ENCODE measurements at regions not wholly inside any gene's neighbourhood (a gene's known extent, or its start where the extent isn't known, plus 50 kb on each side); places are given as distances from the start of the nearest gene placed in this dataset.

DNA sequence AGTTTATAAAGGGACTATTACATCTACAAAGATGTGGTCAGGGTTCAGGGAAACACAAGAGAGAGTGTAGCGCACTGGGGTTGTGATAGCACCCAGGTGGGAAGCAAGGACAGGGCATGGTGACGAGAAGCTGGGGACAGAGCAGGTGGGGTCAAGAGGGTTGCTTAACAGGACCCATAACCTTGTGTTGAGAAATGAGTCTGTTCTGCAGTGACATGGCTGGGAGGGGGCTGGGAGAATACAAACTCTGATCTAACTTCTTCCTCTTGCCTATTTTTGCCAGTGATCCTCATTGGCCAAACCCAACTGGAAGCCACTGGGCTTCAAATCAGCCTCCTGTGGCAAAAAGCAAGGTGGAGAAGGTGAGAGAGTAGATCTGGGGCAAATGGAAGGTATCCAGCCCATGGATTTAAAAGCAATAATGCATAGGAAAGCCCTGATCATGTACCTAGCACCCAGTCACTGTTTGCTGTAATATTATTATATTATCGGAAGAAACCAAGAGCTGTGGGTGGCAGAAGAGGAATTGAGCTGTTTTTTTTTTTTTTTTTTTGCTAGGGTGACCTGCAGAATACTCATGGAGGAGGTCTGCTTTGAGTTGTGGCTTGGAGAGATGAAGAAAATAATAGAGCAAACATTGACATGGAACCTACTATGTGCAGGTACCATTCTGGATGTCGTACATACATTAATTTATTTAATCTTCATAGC is 76.9 kb upstream of the ZFHX3 start:
- no peak overlapping the region for H2AFZ ChIP-seq (ENCODE audit: low read length)

DNA sequence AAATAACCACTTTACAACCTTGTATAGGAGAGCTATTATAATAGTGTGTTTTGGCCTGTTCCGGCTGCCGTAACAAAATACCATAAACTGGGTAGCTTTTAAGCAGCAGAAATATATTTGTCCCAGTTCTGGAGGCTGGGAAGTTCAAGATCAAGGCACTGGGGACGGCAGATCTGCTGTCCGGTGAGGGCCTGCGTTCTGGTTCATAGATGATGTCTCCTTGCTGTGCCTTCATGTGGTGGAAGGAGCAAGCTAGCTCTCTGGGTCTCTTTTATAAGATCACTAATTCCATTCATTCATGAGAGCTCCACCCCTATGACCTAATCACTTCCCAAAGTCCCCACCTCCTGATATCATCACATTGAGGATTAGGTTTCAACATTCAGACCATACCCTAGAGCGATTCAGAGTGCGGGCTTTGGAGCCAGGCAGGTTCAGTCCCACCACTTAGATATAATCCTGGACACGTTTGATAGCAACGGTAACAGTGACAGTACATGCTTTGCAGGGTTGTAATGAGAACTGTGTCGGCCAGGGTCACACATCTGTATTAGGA is 76.2 kb upstream of the ZFHX3 start:
- CTCF ChIA-PET (ENCODE audit: unreplicated experiment): no interaction called here
- Histone ChIP-seq H3K4me3 (ENCODE audit: low read depth, low read length, poor library complexity, severe bottlenecking) (no peak overlapping the region), H3K27ac (ENCODE audit: low read depth, low read length, poor library complexity, severe bottlenecking) (no peak overlapping the region), H3K4me1 (ENCODE audit: insufficient read depth, low read length, poor library complexity, severe bottlenecking) (no peaks in the 10 kb centered on the region), H4K20me1 (ENCODE audit: insufficient read depth, low read length) (no peaks in the 10 kb centered on the region), H3K9me2 (ENCODE audit: insufficient read depth, low read length) (no peaks in the 10 kb centered on the region), H3K9me3 (ENCODE audit: low read length) (no peaks in the 10 kb centered on the region), H3K4me2 (ENCODE audit: low read length) (no peak overlapping the region), H3K36me3 (ENCODE audit: insufficient read depth, low read length) (no peaks in the 10 kb centered on the region), H2AFZ (ENCODE audit: low read length) (no peak overlapping the region), H3K79me2 (ENCODE audit: insufficient read depth, low read depth, low read length) (no peaks in the 10 kb centered on the region)
- DNase-seq (ENCODE audit: low spot score): no peak
- intact Hi-C loops (cut with micrococcal nuclease; ENCODE audit: unreplicated experiment): no loop called here
- TF ChIP-seq, protein P1, sequence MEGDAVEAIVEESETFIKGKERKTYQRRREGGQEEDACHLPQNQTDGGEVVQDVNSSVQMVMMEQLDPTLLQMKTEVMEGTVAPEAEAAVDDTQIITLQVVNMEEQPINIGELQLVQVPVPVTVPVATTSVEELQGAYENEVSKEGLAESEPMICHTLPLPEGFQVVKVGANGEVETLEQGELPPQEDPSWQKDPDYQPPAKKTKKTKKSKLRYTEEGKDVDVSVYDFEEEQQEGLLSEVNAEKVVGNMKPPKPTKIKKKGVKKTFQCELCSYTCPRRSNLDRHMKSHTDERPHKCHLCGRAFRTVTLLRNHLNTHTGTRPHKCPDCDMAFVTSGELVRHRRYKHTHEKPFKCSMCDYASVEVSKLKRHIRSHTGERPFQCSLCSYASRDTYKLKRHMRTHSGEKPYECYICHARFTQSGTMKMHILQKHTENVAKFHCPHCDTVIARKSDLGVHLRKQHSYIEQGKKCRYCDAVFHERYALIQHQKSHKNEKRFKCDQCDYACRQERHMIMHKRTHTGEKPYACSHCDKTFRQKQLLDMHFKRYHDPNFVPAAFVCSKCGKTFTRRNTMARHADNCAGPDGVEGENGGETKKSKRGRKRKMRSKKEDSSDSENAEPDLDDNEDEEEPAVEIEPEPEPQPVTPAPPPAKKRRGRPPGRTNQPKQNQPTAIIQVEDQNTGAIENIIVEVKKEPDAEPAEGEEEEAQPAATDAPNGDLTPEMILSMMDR (conservative IDR thresholded peaks at IDR 0.05; ENCODE audit: low read length): no peak
- TF ChIP-seq EZH2phosphoT487 (IDR thresholded peaks at IDR 0.05; ENCODE audit: borderline replicate concordance, low read depth, low read length): no peak
- BruUV-seq (replicated peaks): no TSS peak
- POLR2A ChIA-PET: no interaction called here

More for the DNA sequence above, 76.9 kb upstream of the ZFHX3 start:
- Histone ChIP-seq H4K20me1 (ENCODE audit: insufficient read depth, low read length) (no peaks in the 10 kb centered on the region), H3K9me2 (ENCODE audit: insufficient read depth, low read length) (no peaks in the 10 kb centered on the region), H3K4me1 (ENCODE audit: insufficient read depth, low read length, poor library complexity, severe bottlenecking) (no peaks in the 10 kb centered on the region), H3K79me2 (ENCODE audit: insufficient read depth, low read depth, low read length) (no peaks in the 10 kb centered on the region), H3K9me3 (ENCODE audit: low read length) (no peaks in the 10 kb centered on the region), H3K4me2 (ENCODE audit: low read length) (no peak overlapping the region), H3K4me3 (ENCODE audit: low read depth, low read length, poor library complexity, severe bottlenecking) (no peak overlapping the region), H3K27ac (ENCODE audit: low read depth, low read length, poor library complexity, severe bottlenecking) (no peak overlapping the region), H3K36me3 (ENCODE audit: insufficient read depth, low read length) (no peaks in the 10 kb centered on the region)
- ChIA-PET POLR2A (interaction anchor here (0.6 kb wide), 1 partner anchor 28 kb away, joined by 3 read pairs; no protein-coding TSS in a partner anchor), CTCF (ENCODE audit: unreplicated experiment) (no interaction called here)
- BruUV-seq (replicated peaks): no TSS peak
- DNase-seq (ENCODE audit: low spot score): no peak
- intact Hi-C loops (cut with micrococcal nuclease; ENCODE audit: unreplicated experiment): no loop called here
- TF ChIP-seq, protein P1 (conservative IDR thresholded peaks at IDR 0.05; ENCODE audit: low read length): no peak
- TF ChIP-seq EZH2phosphoT487 (IDR thresholded peaks at IDR 0.05; ENCODE audit: borderline replicate concordance, low read depth, low read length): no peak

All from OCI-LY7 (cell line).